Activated naive CD4-positive, alpha-beta T cell treated with anti-CD3 and anti-CD28 coated beads for 36 hours (primary cell): ENCODE measurements at regions not wholly inside any gene's neighbourhood (a gene's known extent, or its start where the extent isn't known, plus 50 kb on each side); places are given as distances from the start of the nearest gene placed in this dataset.
A peak's percentile ranks its signal among the peaks of the same experiment; 100 is the strongest.

Source experiments
- CTCF ChIA-PET: fragments of 350-600 bp; sonication (Branson Sonifier 250); formaldehyde crosslinking; loops from one replicate; lab custom pipeline; 2021; ENCODE audit warnings: antibody characterized with exemption; lab: Charles Lee
- DNase-seq: peaks from one replicate; pipeline ENCODE4 v3.0.0-alpha.2; 2020
- H3K27ac Mint-ChIP-seq: one replicate; pipeline ENCODE4 v1.8.0; 2021; ENCODE audit warnings: mild to moderate bottlenecking, mixed read lengths
- H3K27me3 Mint-ChIP-seq: one replicate; pipeline ENCODE4 v1.8.0; 2021; ENCODE audit warnings: low read depth, mixed read lengths
- H3K36me3 Mint-ChIP-seq: one replicate; pipeline ENCODE4 v1.8.0; 2021; ENCODE audit warnings: low read depth, mixed read lengths
- H3K4me1 Mint-ChIP-seq: one replicate; pipeline ENCODE4 v1.8.0; 2021; ENCODE audit warnings: low read depth, mixed read lengths
- H3K4me3 Mint-ChIP-seq: one replicate; pipeline ENCODE4 v1.8.0; 2021; ENCODE audit warnings: mild to moderate bottlenecking, moderate library complexity, mixed read lengths
- H3K9me3 Mint-ChIP-seq: one replicate; pipeline ENCODE4 v1.8.0; 2021; ENCODE audit warnings: mixed read lengths
- intact Hi-C: fragments of 100-400 bp; cut with micrococcal nuclease; formaldehyde crosslinking; loops from one replicate; pipeline ENCODE4 v1.15.1; 2023

DNA sequence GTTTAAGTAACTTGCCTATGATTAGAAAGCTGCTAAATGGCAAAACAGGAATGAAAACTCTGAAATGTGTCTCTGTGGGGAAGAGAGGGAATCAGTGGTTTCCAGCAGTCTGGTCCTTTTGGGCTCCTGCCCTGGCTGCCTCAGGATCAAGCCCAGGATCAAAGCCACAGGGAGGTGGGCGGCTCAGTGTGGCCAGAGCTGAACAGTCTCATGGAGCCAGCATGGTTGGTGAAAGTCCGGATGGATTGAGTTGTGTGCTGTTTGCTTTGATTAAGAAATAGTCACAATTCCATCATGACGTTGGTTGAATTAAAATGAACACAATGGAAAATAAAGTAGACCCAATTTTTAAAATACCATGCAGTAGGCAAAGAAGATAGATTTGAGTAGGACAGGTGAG lies 344.2 kb downstream of the LPIN1 start:
- H3K36me3 Mint-ChIP-seq = no peaks in the 10 kb centered on the region
- intact Hi-C loops = no loop called here
- H3K27ac Mint-ChIP-seq = no peak overlapping the region
- no peaks in the 10 kb centered on the region for H3K27me3 Mint-ChIP-seq
- no peak overlapping the region for H3K4me3 Mint-ChIP-seq
- DNase-seq = no peak
- CTCF ChIA-PET = no interaction called here
- H3K9me3 Mint-ChIP-seq = no peaks in the 10 kb centered on the region
- no peaks in the 10 kb centered on the region for H3K4me1 Mint-ChIP-seq

DNA sequence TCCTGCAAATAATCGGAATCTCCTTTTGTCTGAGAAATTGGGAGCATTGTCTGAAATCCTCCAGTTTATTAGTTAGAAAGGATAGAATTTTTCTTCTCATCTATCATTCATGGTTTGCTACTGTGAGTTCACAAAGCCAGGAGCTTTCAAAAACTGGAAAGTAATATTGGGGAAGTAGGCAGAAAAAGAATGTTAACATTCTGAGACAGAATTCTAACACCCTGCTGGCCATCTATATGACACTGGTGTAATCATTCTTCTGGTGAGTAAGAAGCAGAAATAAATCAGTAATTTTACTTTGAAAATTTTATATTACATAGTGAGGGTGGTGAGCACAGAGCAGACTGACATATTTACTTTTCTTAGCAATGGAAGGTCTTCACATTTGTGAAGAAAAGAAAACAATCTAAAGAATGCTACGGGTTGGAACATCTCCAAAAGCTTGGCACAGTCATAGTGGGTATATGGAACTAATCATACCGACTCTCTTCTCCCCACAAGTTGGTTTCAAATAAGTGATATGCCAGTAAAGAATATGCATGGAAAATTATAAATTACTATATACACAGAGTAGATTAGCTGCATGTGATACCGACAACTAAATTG lies 344.9 kb downstream of the LPIN1 start:
- no peak for DNase-seq
- H3K27me3 Mint-ChIP-seq = no peaks in the 10 kb centered on the region
- H3K4me1 Mint-ChIP-seq = no peaks in the 10 kb centered on the region
- H3K9me3 Mint-ChIP-seq = no peaks in the 10 kb centered on the region
- H3K27ac Mint-ChIP-seq = no peak overlapping the region
- H3K4me3 Mint-ChIP-seq = no peak overlapping the region
- H3K36me3 Mint-ChIP-seq = no peaks in the 10 kb centered on the region
- intact Hi-C loops = no loop called here
- CTCF ChIA-PET = no interaction called here

DNA sequence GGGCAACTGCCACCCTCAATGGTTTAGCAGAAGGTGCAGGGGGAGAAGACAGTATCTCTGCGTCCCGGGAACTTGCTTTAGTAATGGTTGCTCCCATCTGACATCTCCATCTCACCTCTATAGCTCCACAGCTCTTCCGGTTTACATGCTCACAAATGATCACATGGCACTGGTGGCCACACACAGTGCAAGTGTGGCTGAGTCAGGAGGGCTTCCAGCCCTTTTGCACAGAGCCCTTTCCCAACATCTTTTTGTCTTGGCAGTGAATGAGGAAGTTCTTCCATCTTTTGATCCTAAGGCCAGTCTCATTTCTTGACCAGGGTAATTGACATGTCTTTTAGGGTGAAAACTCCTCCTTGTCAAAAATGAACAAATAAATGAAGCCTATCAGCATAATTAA lies 347.7 kb downstream of the LPIN1 start:
- Mint-ChIP-seq H3K36me3 (no peaks in the 10 kb centered on the region), H3K9me3 (no peaks in the 10 kb centered on the region), H3K4me1 (no peaks in the 10 kb centered on the region), H3K27ac (no peak overlapping the region), H3K27me3 (no peaks in the 10 kb centered on the region), H3K4me3 (no peak overlapping the region)
- intact Hi-C loops = no loop called here
- no peak for DNase-seq
- CTCF ChIA-PET = no interaction called here

DNA sequence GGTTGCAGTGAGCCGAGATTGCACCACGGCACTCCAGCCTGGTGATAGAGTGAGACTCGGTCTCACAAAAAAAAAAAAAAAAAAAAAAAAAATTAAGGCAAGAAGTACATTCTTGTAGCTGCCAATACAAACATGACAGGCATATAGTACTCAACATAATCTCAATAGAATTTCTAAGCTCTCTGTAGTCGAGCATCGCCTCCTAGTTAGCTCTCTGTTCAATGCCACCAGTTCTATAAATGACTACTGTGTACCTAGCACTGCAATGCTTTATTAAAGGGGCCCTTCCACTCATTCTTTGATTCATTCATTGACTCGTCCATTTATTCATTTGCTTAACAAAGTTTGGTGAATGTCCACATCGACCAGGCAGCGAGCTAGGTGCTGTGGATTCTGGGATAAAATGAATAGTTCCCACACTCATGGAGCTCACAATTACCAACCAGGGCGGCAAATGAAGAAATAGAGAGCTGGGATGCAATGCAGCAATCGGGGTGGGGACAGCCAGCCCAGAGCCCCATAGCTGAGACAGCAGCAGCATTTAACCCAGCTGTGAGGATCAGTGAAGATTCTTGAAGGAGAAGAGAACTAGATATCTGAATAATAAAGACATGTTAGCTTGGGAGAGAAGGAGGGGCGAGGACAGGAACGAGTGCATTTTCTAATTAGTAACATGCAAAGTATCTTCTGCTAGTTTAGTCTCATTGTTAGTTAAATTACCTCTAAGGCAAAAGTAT lies 349.8 kb downstream of the LPIN1 start:
- no peak for DNase-seq
- no peaks in the 10 kb centered on the region for H3K27me3 Mint-ChIP-seq
- no peaks in the 10 kb centered on the region for H3K4me1 Mint-ChIP-seq
- no peak overlapping the region for H3K4me3 Mint-ChIP-seq
- no peak overlapping the region for H3K27ac Mint-ChIP-seq
- H3K36me3 Mint-ChIP-seq = no peaks in the 10 kb centered on the region
- H3K9me3 Mint-ChIP-seq = no peaks in the 10 kb centered on the region
- intact Hi-C loops = no loop called here
- CTCF ChIA-PET = interaction anchor here (0.8 to 1.1 kb wide), 2 partner anchors 9 to 231 kb away, joined by 3 read pairs; no protein-coding TSS in a partner anchor

DNA sequence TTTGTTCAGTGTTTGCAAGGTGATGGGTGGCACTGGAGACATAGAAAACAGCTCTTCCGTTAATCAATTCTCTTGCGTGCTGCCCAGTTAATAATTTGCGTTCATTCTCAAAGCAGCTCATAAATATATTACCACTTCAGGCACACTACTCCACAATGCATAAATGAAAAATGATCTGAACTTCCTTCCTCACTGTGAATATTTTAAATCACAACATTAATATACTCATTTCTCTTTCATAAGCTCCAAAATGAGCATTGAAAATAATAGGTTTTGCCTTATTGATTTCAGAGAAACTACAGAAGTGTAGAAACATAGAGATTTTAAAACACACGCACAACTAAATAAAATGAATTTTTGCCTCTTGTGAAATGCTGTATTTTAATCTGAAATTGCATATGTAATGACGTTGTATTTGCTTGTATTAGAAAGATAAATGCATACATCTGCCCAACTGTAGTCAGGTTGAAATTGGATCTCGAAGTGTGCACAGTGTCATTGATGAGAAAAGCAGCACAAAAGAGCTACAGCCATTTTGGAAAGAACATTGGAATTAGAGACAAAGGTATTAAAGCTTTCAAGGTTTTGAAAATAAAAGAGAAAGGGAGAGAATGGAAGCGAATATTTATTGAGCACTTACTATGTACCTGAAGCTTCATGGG lies 350.5 kb downstream of the LPIN1 start:
- intact Hi-C loops = no loop called here
- no peak overlapping the region for H3K4me3 Mint-ChIP-seq
- H3K36me3 Mint-ChIP-seq = no peaks in the 10 kb centered on the region
- CTCF ChIA-PET = interaction anchor here (0.8 kb wide), 1 partner anchor 230 kb away, joined by 3 read pairs; no protein-coding TSS in a partner anchor
- no peaks in the 10 kb centered on the region for H3K27me3 Mint-ChIP-seq
- H3K27ac Mint-ChIP-seq = no peak overlapping the region
- no peak for DNase-seq
- H3K9me3 Mint-ChIP-seq = no peaks in the 10 kb centered on the region
- H3K4me1 Mint-ChIP-seq = no peaks in the 10 kb centered on the region

DNA sequence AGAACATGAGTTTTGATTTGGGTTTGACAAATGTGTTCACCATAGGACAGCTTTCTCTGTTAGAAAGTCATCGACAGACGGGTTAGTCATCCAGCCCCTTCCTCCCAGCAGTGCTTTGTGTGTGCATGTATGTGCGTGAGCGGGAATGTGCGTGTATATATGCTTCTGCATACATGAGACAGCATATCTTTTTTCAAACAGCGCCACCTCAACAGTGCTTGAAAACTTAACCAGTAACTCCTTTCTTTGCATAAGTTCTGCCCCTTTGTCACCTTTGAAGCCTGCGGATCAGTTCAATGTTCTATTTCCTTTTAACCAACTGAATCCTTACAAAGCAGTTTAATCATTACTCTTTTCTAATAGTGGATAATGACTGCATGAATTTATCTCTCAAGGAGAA lies 351.4 kb downstream of the LPIN1 start:
- intact Hi-C loops = no loop called here
- Mint-ChIP-seq H3K27ac (no peak overlapping the region), H3K4me3 (no peak overlapping the region), H3K27me3 (no peaks in the 10 kb centered on the region), H3K4me1 (no peaks in the 10 kb centered on the region), H3K9me3 (no peaks in the 10 kb centered on the region), H3K36me3 (no peaks in the 10 kb centered on the region)
- no peak for DNase-seq
- CTCF ChIA-PET = no interaction called here

DNA sequence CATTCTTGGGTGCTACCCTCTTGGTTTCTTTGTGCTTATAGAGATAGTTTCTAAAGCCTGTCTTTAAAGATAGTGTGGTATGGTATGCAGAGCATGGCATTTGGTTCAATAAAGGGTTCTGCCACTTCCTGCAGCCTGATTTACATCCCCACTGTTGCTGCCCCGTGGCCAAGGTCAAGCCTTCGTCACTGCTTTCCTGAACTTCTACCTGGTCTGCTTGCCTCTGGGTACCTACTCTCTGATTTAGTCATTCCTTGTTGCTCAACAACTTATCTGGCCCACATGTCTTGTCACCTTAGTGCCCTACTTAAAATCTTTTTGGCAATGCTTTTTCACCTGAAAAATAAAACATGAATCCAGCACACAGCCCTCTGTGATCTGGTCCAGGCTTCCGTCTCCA lies 352.9 kb downstream of the LPIN1 start:
- H3K27me3 Mint-ChIP-seq = no peaks in the 10 kb centered on the region
- H3K4me3 Mint-ChIP-seq = no peak overlapping the region
- no peaks in the 10 kb centered on the region for H3K36me3 Mint-ChIP-seq
- H3K4me1 Mint-ChIP-seq = no peaks in the 10 kb centered on the region
- H3K27ac Mint-ChIP-seq = no peak overlapping the region
- no peaks in the 10 kb centered on the region for H3K9me3 Mint-ChIP-seq
- CTCF ChIA-PET = no interaction called here
- DNase-seq = no peak
- intact Hi-C loops = no loop called here

DNA sequence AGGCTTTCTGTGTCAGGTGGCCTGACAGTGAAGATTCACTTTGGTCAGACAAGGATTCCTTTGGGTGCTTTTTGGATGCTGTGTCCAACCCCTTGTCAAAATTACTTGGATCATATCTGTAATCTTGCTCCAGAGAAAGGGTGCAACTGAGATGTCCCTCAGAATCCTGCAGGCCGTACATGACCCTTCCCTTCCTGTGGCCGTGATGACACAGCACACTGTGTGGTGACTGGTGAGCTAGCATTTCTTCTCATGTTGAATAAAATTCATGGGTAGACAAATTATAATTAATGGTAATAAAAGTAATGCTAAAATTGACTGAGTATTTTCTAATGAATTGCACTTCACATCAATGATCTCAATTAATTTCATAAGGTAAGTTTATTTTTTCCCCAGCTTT lies 356.2 kb downstream of the LPIN1 start:
- Mint-ChIP-seq H3K9me3 (no peaks in the 10 kb centered on the region), H3K4me3 (no peak overlapping the region), H3K4me1 (peaks cover 14% of the 10 kb centered on the region), H3K27me3 (no peaks in the 10 kb centered on the region), H3K27ac (no peak overlapping the region), H3K36me3 (no peaks in the 10 kb centered on the region)
- CTCF ChIA-PET = interaction anchor here (0.6 kb wide), 1 partner anchor 21 kb away, joined by 4 read pairs; no protein-coding TSS in a partner anchor
- intact Hi-C loops = no loop called here
- DNase-seq = no peak

DNA sequence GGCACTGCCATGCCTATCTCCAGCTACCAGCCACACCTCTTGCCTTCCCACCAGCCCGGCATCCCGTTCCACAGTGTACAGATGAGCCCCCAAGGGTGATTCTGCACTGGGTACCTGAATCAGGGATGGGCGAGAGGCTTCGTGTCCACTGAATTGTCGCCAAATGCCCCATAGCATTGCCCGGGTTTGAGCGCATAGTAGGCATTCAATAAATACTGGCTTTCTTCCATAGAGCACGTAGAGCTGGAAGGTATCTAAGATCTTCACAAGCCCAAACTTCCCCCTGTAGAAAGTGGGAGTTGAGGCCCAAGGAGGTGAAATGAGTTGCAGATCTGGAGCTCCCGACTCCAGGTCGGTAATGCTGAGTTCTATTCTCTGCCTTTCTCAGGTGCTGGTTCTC lies 358.7 kb downstream of the LPIN1 start:
- no peak for DNase-seq
- H3K4me1 Mint-ChIP-seq = peaks cover 27% of the 10 kb centered on the region
- H3K27me3 Mint-ChIP-seq = no peaks in the 10 kb centered on the region
- no peaks in the 10 kb centered on the region for H3K36me3 Mint-ChIP-seq
- no peak overlapping the region for H3K4me3 Mint-ChIP-seq
- H3K9me3 Mint-ChIP-seq = no peaks in the 10 kb centered on the region
- intact Hi-C loops = loop anchor here (5.0 kb wide), 2 partner anchors 273 to 612 kb away; partner anchors contain the start of gene TRIB2
- H3K27ac Mint-ChIP-seq = no peak overlapping the region
- CTCF ChIA-PET = interaction anchor here (1.2 kb wide), 1 partner anchor 9 kb away, joined by 3 read pairs; no protein-coding TSS in a partner anchor

DNA sequence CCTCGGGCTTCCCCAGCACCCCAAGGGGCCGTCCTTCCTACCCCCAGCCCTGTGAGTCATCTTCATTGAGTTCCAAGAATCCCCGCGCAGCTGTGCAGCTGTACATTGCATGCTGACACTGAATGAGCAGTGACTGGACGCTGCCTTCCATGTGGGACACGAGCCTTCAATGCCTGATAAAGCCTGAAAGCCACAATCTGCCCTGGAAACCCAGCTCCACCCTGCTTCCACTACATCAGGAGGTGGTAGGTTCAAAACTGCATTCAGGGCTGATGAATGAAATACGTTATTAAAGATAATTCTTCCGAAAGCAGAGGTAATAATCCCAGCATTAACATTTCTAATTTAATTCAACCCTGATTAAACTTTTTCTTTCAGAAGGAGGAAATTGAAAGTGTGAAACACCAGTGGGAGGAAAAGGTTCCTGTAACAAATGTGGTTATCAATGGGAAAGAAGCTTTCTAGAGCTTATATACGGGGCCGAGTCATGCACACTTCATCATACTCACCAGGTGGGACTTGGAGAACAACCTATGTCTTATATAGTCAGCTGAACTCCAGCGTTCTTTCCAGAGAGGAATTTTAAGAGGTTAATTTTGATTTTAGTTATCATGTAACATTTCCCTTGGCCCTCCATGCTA lies 360.1 kb downstream of the LPIN1 start:
- Mint-ChIP-seq H3K4me3 (no peak overlapping the region), H3K4me1 (peaks cover 37% of the 10 kb centered on the region), H3K27me3 (no peaks in the 10 kb centered on the region), H3K36me3 (no peaks in the 10 kb centered on the region), H3K27ac (no peak overlapping the region), H3K9me3 (no peaks in the 10 kb centered on the region)
- CTCF ChIA-PET = no interaction called here
- intact Hi-C loops = loop anchor here (1.0 to 5.0 kb wide), 3 partner anchors 21 to 611 kb away; partner anchors contain the start of gene TRIB2
- DNase-seq = peak; percentile 82

DNA sequence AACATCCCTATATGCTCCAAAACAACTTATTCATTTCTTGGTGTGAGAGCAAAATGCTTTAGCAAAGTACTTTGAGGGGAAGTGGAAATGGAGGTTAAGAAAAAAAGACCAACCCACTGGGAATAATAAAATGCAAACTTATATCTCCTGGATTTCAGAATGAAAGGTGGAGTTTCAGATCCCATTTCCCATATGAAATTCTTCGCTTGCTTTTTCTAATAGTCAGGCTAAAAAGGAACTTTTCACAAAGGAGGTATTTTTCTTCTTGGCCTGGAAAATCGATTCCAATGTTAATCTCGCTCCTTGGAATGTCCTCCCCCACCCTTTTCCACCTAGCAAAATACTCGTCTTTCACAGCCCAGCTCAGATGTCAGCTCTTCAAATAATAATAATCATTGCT lies 360.9 kb downstream of the LPIN1 start:
- CTCF ChIA-PET = no interaction called here
- H3K27ac Mint-ChIP-seq = no peak overlapping the region
- DNase-seq = no peak
- peaks cover 37% of the 10 kb centered on the region for H3K4me1 Mint-ChIP-seq
- H3K4me3 Mint-ChIP-seq = no peak overlapping the region
- H3K9me3 Mint-ChIP-seq = no peaks in the 10 kb centered on the region
- no peaks in the 10 kb centered on the region for H3K27me3 Mint-ChIP-seq
- H3K36me3 Mint-ChIP-seq = no peaks in the 10 kb centered on the region
- intact Hi-C loops = loop anchor here (5.0 kb wide), 2 partner anchors 275 to 610 kb away; partner anchors contain the start of gene TRIB2

DNA sequence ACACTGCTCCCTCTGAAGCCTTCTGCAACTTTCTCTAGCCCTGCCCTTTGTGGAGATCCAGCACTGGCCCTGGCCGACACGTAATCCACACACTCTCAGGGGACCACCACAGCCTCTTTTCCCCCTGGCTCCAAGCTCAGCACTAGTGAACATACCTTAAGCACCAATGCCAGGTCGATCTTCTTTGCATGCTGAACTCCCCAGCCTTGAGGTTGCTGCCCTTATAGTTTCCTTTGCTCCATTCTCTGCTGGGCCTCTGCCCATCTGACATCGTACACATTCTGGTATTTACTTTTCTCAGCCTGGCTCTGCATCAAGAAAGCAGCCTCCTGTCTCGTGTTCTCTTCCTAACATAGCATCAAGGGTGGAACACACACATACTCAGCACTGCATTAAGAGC lies 361.5 kb downstream of the LPIN1 start:
- Mint-ChIP-seq H3K27me3 (no peaks in the 10 kb centered on the region), H3K4me1 (peaks cover 37% of the 10 kb centered on the region), H3K27ac (no peak overlapping the region), H3K36me3 (no peaks in the 10 kb centered on the region), H3K9me3 (no peaks in the 10 kb centered on the region), H3K4me3 (no peak overlapping the region)
- no peak for DNase-seq
- intact Hi-C loops = loop anchor here (5.0 kb wide), 2 partner anchors 276 to 609 kb away; partner anchors contain the start of gene TRIB2
- CTCF ChIA-PET = no interaction called here
